BJ (cell line): ENCODE measurements at regions not wholly inside any gene's neighbourhood (a gene's known extent, or its start where the extent isn't known, plus 50 kb on each side); places are given as distances from the start of the nearest gene placed in this dataset.

ENCODE experiments used
- CTCF ChIA-PET: fragments of 350-600 bp; formaldehyde crosslinking; extraction: SDS; loops from one replicate; lab custom pipeline; 2021; ENCODE audit warnings: antibody characterized with exemption, inconsistent platforms; lab: Yijun Ruan, JAX
- POLR2A ChIA-PET: fragments of 300-600 bp; sonication (Branson Sonifier 250); formaldehyde crosslinking; extraction: SDS; loops from one replicate; lab custom pipeline; 2021; ENCODE audit warnings: antibody characterized with exemption; lab: Charles Lee
- DNase-seq: peaks from one replicate; pipeline ENCODE4 v3.0.0-alpha.2; 2011; ENCODE audit warnings: low read depth
- H3K27me3 ChIP-seq: 2 replicates; pipeline ENCODE4 v1.6.0; 2011; ENCODE audit warnings: low read length; ENCODE audit not compliant: control insufficient read depth, insufficient read depth
- H3K36me3 ChIP-seq: 2 replicates; pipeline ENCODE4 v1.5.1; 2011; ENCODE audit warnings: low read length; ENCODE audit not compliant: control insufficient read depth, insufficient read depth
- H3K4me3 ChIP-seq: 2 replicates; pipeline ENCODE4 v1.5.1; 2011; ENCODE audit warnings: low read depth, mild to moderate bottlenecking, control low read depth, low read length
- TF ChIP-seq, protein P1 (sequence below): IDR thresholded peaks from 2 replicates; pipeline ENCODE4 v1.5.1; 2011; ENCODE audit warnings: low read depth, mild to moderate bottlenecking, control low read depth, inconsistent platforms, low read length, moderate library complexity; ENCODE audit not compliant: insufficient read depth

DNA sequence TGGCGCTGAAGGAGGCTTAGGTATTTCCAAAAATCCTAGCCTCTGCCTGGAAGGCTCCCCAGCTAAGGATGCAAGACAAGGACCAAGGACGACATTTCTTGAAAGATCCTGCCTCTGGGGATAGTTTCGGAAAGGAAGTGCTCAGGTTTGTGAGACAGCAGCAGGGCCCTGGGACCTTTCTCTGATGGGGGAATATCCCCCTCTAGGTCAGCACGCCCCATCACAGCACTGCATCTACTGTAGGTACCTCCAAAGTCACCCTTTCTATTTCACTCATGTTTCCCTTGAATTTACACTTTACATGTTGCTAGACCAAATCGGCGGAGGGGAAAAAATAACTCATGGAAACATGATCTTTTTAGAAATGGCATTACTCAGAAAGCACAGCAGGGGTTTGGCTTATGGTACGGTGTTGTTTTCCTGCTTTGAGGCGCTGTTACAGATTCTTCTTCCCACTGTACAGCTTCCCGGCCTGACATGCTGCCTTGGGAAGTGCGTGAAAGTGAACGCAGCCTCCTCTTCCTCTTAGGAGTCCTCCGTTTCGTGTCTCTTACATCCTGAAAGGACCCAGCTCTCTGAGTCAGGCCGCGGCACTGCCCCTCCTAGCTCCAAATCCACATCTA lies 77.2 kb upstream of the DHRSX start:
- H3K27me3 ChIP-seq: peaks cover 4% of the 10 kb centered on the region; the same call in 1 of the 2 replicates
- TF ChIP-seq, protein P1, sequence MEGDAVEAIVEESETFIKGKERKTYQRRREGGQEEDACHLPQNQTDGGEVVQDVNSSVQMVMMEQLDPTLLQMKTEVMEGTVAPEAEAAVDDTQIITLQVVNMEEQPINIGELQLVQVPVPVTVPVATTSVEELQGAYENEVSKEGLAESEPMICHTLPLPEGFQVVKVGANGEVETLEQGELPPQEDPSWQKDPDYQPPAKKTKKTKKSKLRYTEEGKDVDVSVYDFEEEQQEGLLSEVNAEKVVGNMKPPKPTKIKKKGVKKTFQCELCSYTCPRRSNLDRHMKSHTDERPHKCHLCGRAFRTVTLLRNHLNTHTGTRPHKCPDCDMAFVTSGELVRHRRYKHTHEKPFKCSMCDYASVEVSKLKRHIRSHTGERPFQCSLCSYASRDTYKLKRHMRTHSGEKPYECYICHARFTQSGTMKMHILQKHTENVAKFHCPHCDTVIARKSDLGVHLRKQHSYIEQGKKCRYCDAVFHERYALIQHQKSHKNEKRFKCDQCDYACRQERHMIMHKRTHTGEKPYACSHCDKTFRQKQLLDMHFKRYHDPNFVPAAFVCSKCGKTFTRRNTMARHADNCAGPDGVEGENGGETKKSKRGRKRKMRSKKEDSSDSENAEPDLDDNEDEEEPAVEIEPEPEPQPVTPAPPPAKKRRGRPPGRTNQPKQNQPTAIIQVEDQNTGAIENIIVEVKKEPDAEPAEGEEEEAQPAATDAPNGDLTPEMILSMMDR: no peak
- H3K36me3 ChIP-seq: no peaks in the 10 kb centered on the region
- no peak overlapping the region for H3K4me3 ChIP-seq
- no peak for DNase-seq
- ChIA-PET POLR2A (no interaction called here), CTCF (no interaction called here)

DNA sequence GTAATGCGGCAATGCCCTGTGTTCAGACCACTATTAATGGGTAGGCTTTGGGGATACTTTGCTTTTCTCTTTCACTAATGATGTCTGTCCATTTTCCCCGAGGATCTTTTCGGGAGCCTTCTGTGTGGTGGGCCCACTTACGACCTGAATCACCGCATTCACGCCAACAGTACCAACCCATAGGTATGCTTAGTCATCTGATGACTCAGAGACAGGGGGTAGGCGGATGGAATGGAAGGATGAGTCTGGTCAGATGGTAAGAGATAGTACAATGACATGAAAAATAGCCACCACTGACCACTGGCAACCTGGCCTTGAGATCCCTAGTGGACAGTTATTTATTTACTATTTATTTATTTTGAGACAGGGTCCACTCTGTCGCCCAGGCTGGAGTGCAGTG lies 76.0 kb upstream of the DHRSX start:
- Histone ChIP-seq H3K36me3 (no peaks in the 10 kb centered on the region), H3K4me3 (no peak overlapping the region), H3K27me3 (no peaks in the 10 kb centered on the region; the same call in 1 of the 2 replicates)
- POLR2A ChIA-PET: no interaction called here
- DNase-seq: no peak
- CTCF ChIA-PET: no interaction called here
- TF ChIP-seq, protein P1: no peak

DNA sequence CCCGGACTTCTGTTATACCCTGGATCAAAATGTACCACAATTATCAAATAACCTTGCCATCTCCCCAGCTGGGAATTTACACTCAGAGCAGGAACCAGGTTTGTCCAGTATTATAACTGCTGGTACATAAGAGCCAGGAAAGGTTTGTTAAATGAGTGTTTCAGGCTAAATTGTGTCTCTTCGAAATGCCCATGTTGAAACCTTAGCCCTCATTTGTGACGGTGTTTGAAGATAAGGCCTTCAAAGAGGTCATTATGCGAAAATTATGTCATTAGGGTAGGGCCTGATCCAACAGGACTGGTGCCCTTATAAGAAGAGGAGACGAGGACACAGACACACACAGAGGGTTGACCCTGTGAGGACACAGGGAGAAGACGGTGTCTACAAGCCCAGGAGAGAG lies 73.5 kb upstream of the DHRSX start:
- H3K36me3 ChIP-seq: no peaks in the 10 kb centered on the region
- no peak overlapping the region for H3K4me3 ChIP-seq
- no peak for DNase-seq
- POLR2A ChIA-PET: no interaction called here
- H3K27me3 ChIP-seq: no peaks in the 10 kb centered on the region; the same call in 1 of the 2 replicates
- TF ChIP-seq, protein P1: no peak
- CTCF ChIA-PET: no interaction called here

DNA sequence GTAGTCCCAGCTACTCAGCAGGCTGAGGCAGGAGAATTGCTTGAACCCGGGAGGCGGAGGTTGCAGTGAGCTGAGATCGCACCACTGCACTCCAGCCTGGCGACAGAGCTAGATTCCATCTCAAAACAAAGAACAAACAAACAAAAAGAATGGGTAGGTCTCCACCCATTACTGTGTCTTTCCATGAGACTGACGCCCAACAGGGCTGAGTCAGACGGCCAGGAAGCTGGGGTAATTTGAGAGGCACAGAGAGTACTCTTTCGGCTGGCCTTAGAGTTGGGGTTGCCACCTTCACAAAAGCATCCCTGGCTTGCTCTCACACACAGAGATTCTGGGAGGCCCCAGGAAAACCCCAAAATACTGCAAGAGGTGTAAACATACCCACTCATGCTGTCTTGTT lies 72.0 kb upstream of the DHRSX start:
- TF ChIP-seq, protein P1: no peak
- ChIA-PET CTCF (no interaction called here), POLR2A (no interaction called here)
- Histone ChIP-seq H3K27me3 (no peaks in the 10 kb centered on the region; the same call in 1 of the 2 replicates), H3K36me3 (no peaks in the 10 kb centered on the region), H3K4me3 (no peak overlapping the region)
- DNase-seq: no peak

GRCh38 chrX:2568125-2568524 lies 67.3 kb upstream of the DHRSX start:
- Histone ChIP-seq H3K4me3 (no peak overlapping the region), H3K36me3 (no peaks in the 10 kb centered on the region), H3K27me3 (no peaks in the 10 kb centered on the region; the same call in 1 of the 2 replicates)
- ChIA-PET POLR2A (no interaction called here), CTCF (no interaction called here)
- DNase-seq: no peak
- TF ChIP-seq, protein P1: no peak
